ENCODE measurements at regions not wholly inside any gene's neighbourhood (a gene's known extent, or its start where the extent isn't known, plus 50 kb on each side); places are given as distances from the start of the nearest gene placed in this dataset.

- DNase-seq (ENCODE audit: low spot score) = no peak
- Histone ChIP-seq H3K4me3 (no peak overlapping the region), H3K27ac (no peak overlapping the region)
- no peak for TF ChIP-seq CTCF (IDR thresholded peaks at IDR 0.05)
Observed at GRCh38 chr6:2497922-2498623, 252.6 kb downstream of the MYLK4 start.

- DNase-seq (ENCODE audit: low spot score) = no peak
- no peak for TF ChIP-seq CTCF (IDR thresholded peaks at IDR 0.05)
- H3K4me3 ChIP-seq = no peak overlapping the region
- no peak overlapping the region for H3K27ac ChIP-seq
Observed at GRCh38 chr6:2496291-2496690, 250.9 kb upstream of the GMDS start.

- H3K27ac ChIP-seq = no peak overlapping the region
- no peak for DNase-seq (ENCODE audit: low spot score)
- TF ChIP-seq CTCF (IDR thresholded peaks at IDR 0.05) = no peak
- no peak overlapping the region for H3K4me3 ChIP-seq
Observed at GRCh38 chr6:2492686-2493523, 247.5 kb upstream of the GMDS start.

- Histone ChIP-seq H3K4me3 (no peak overlapping the region), H3K27ac (no peak overlapping the region)
- TF ChIP-seq CTCF (IDR thresholded peaks at IDR 0.05) = no peak
- no peak for DNase-seq (ENCODE audit: low spot score)
Observed at GRCh38 chr6:2491137-2491536, 245.7 kb upstream of the GMDS start.

- no peak overlapping the region for H3K4me3 ChIP-seq
- no peak for DNase-seq (ENCODE audit: low spot score)
- no peak for TF ChIP-seq CTCF (IDR thresholded peaks at IDR 0.05)
- no peak overlapping the region for H3K27ac ChIP-seq
Observed at GRCh38 chr6:2488578-2488977, 243.2 kb upstream of the GMDS start.

GRCh38 chr6:2485116-2485515, 239.7 kb upstream of the GMDS start:
- no peak for DNase-seq (ENCODE audit: low spot score)
- TF ChIP-seq CTCF (IDR thresholded peaks at IDR 0.05) = no peak
- Histone ChIP-seq H3K27ac (no peak overlapping the region), H3K4me3 (no peak overlapping the region)

- Histone ChIP-seq H3K27ac (no peak overlapping the region), H3K4me3 (no peak overlapping the region)
- no peak for TF ChIP-seq CTCF (IDR thresholded peaks at IDR 0.05)
- no peak for DNase-seq (ENCODE audit: low spot score)
Observed at GRCh38 chr6:2482773-2483172, 237.4 kb upstream of the GMDS start.

Data from coronary artery (tissue), 2 donors.